Caco-2 (cell line): ENCODE measurements at regions not wholly inside any gene's neighbourhood (a gene's known extent, or its start where the extent isn't known, plus 50 kb on each side); places are given as distances from the start of the nearest gene placed in this dataset.

Experiments used
- BruUV-seq: library from RNA; stranded (reverse); fragments of 400-500 nt; replicated peaks from 2 replicates; lab custom pipeline; 2021; lab: Mats Ljungman, UMichigan
- CTCF ChIA-PET: fragments of 300-600 bp; sonication (Branson Sonifier 250); formaldehyde crosslinking; loops from one replicate; lab custom pipeline; 2022; ENCODE audit warnings: antibody characterized with exemption; lab: Charles Lee
- POLR2A ChIA-PET: fragments of 300-600 bp; sonication (Branson Sonifier 250); formaldehyde crosslinking; loops from one replicate; lab custom pipeline; 2022; ENCODE audit warnings: antibody characterized with exemption; lab: Charles Lee
- DNase-seq, 2 experiments: peaks; one replicate each; pipeline versions ENCODE4 v3.0.0 to v3.0.0-alpha.2; 2020 to 2022
- H3K27me3 ChIP-seq: replicated peaks from 2 replicates; pipeline ENCODE4 v1.6.0; 2011; ENCODE audit warnings: low read length; ENCODE audit not compliant: control insufficient read depth, insufficient read depth
- H3K36me3 ChIP-seq: 2 replicates; pipeline ENCODE4 v1.5.1; 2011; ENCODE audit warnings: low read length; ENCODE audit not compliant: control insufficient read depth, insufficient read depth
- H3K4me1 ChIP-seq: fragments of 250-450 bp; sonication (Bioruptor Pico); 2 replicates; pipeline ENCODE4 v1.5.1; 2020; ENCODE audit warnings: mild to moderate bottlenecking
- H3K4me3 ChIP-seq: 2 replicates; pipeline ENCODE4 v1.5.1; 2011; ENCODE audit warnings: low read depth, mild to moderate bottlenecking, control low read depth, low read length
- H3K9me3 ChIP-seq: fragments of 250-450 bp; sonication (Bioruptor Pico); 2 replicates; pipeline ENCODE4 v1.5.1; 2020; ENCODE audit warnings: mild to moderate bottlenecking, moderate library complexity
- H3K27ac Mint-ChIP-seq: one replicate; pipeline ENCODE4 v1.8.0; 2022; ENCODE audit warnings: mixed read lengths; ENCODE audit not compliant: unreplicated experiment
- H3K27me3 Mint-ChIP-seq: one replicate; pipeline ENCODE4 v1.8.0; 2022; ENCODE audit warnings: mixed read lengths; ENCODE audit not compliant: insufficient read depth, unreplicated experiment
- H3K36me3 Mint-ChIP-seq: one replicate; pipeline ENCODE4 v1.8.0; 2022; ENCODE audit warnings: mild to moderate bottlenecking, mixed read lengths; ENCODE audit not compliant: insufficient read depth, unreplicated experiment
- H3K4me1 Mint-ChIP-seq: one replicate; pipeline ENCODE4 v1.8.0; 2022; ENCODE audit warnings: low read depth, mixed read lengths; ENCODE audit not compliant: unreplicated experiment
- H3K4me3 Mint-ChIP-seq: one replicate; pipeline ENCODE4 v1.8.0; 2022; ENCODE audit warnings: mild to moderate bottlenecking, moderate library complexity, mixed read lengths; ENCODE audit not compliant: unreplicated experiment
- H3K9me3 Mint-ChIP-seq: one replicate; pipeline ENCODE4 v1.8.0; 2022; ENCODE audit warnings: mixed read lengths; ENCODE audit not compliant: unreplicated experiment
- CTCF ChIP-seq, 2 experiments: fragments of 200-600 bp in 1 of 2; IDR thresholded peaks; 1 replicate in 1 of 2; 2 replicates in 1 of 2; pipeline versions ENCODE4 v1.5.1 to v1.8.0; 2011 to 2022; ENCODE audit warnings: antibody characterized with exemption in 1 of 2, control low read depth in 1 of 2, inconsistent platforms in 1 of 2, low read depth in 1 of 2, low read length in 1 of 2, mild to moderate bottlenecking in 1 of 2, moderate library complexity in 1 of 2; ENCODE audit not compliant: insufficient read depth in 1 of 2, severe bottlenecking in 1 of 2, unreplicated experiment in 1 of 2
- intact Hi-C: fragments of 100-400 bp; cut with micrococcal nuclease; formaldehyde crosslinking; loops from one replicate; pipeline ENCODE4 v1.10.0; 2022; ENCODE audit not compliant: unreplicated experiment

- ChIA-PET CTCF (interaction anchor here (0.7 kb wide), 1 partner anchor 424 kb away, joined by 7 read pairs; no protein-coding TSS in a partner anchor), POLR2A (no interaction called here)
- intact Hi-C loops: no loop called here
- Mint-ChIP-seq H3K9me3 (no peaks in the 10 kb centered on the region), H3K27ac (no peak overlapping the region), H3K4me1 (peaks cover 15% of the 10 kb centered on the region), H3K4me3 (no peak overlapping the region), H3K36me3 (no peaks in the 10 kb centered on the region), H3K27me3 (no peaks in the 10 kb centered on the region)
- Histone ChIP-seq H3K27me3 (no peaks in the 10 kb centered on the region), H3K4me3 (no peak overlapping the region), H3K36me3 (no peaks in the 10 kb centered on the region), H3K4me1 (peaks cover 28% of the 10 kb centered on the region), H3K9me3 (no peaks in the 10 kb centered on the region)
- no peak for TF ChIP-seq CTCF (IDR thresholded peaks at IDR 0.05; ENCODE audit: insufficient read depth in 1 of 2, low read depth in 1 of 2, low read length in 1 of 2, severe bottlenecking in 1 of 2, unreplicated experiment in 1 of 2)
- DNase-seq: no peak
- BruUV-seq: no TSS peak
Observed at GRCh38 chr12:115473257-115473956, 789.4 kb upstream of the TBX3 start.

GRCh38 chr12:115472852-115473251 is 788.9 kb upstream of the TBX3 start:
- TF ChIP-seq CTCF (IDR thresholded peaks at IDR 0.05; ENCODE audit: insufficient read depth in 1 of 2, low read depth in 1 of 2, low read length in 1 of 2, severe bottlenecking in 1 of 2, unreplicated experiment in 1 of 2): no peak
- POLR2A ChIA-PET: no interaction called here
- intact Hi-C loops: no loop called here
- CTCF ChIA-PET: interaction anchor here (0.7 kb wide), 1 partner anchor 424 kb away, joined by 7 read pairs; no protein-coding TSS in a partner anchor
- Histone ChIP-seq H3K4me3 (no peak overlapping the region), H3K36me3 (no peaks in the 10 kb centered on the region), H3K27me3 (no peaks in the 10 kb centered on the region), H3K9me3 (no peaks in the 10 kb centered on the region), H3K4me1 (peaks cover 28% of the 10 kb centered on the region)
- no peak for DNase-seq
- Mint-ChIP-seq H3K27ac (no peak overlapping the region), H3K9me3 (no peaks in the 10 kb centered on the region), H3K36me3 (no peaks in the 10 kb centered on the region), H3K4me3 (no peak overlapping the region), H3K27me3 (no peaks in the 10 kb centered on the region), H3K4me1 (peaks cover 15% of the 10 kb centered on the region)
- BruUV-seq: no TSS peak

- intact Hi-C loops: no loop called here
- ChIA-PET POLR2A (no interaction called here), CTCF (no interaction called here)
- H3K9me3 Mint-ChIP-seq: no peaks in the 10 kb centered on the region
- no peaks in the 10 kb centered on the region for H3K36me3 ChIP-seq
- H3K4me1 Mint-ChIP-seq: peaks cover 15% of the 10 kb centered on the region
- H3K36me3 Mint-ChIP-seq: no peaks in the 10 kb centered on the region
- no TSS peak for BruUV-seq
- no peak overlapping the region for H3K27ac Mint-ChIP-seq
- no peak for TF ChIP-seq CTCF (IDR thresholded peaks at IDR 0.05; ENCODE audit: insufficient read depth in 1 of 2, low read depth in 1 of 2, low read length in 1 of 2, severe bottlenecking in 1 of 2, unreplicated experiment in 1 of 2)
- H3K4me3 ChIP-seq: no peak overlapping the region
- peaks cover 28% of the 10 kb centered on the region for H3K4me1 ChIP-seq
- H3K4me3 Mint-ChIP-seq: no peak overlapping the region
- H3K27me3 Mint-ChIP-seq: no peaks in the 10 kb centered on the region
- no peaks in the 10 kb centered on the region for H3K9me3 ChIP-seq
- no peaks in the 10 kb centered on the region for H3K27me3 ChIP-seq
- no peak for DNase-seq
Observed at GRCh38 chr12:115470977-115471376, 787.0 kb upstream of the TBX3 start.
